Naive thymus-derived CD4-positive, alpha-beta T cell (primary cell): ENCODE measurements at regions not wholly inside any gene's neighbourhood (a gene's known extent, or its start where the extent isn't known, plus 50 kb on each side); places are given as distances from the start of the nearest gene placed in this dataset.

Source experiments
- ATAC-seq: fragments of 150-1000 bp; cut with Tn5 transposase; 2 replicates; pipeline ENCODE4 v1.10.0; 2021; ENCODE audit warnings: mild to moderate bottlenecking, moderate library complexity
- CTCF ChIA-PET: fragments of 350-600 bp; sonication (Branson Sonifier 250); formaldehyde crosslinking; loops from one replicate; lab custom pipeline; 2021; ENCODE audit warnings: antibody characterized with exemption; lab: Charles Lee
- POLR2A ChIA-PET: fragments of 350-600 bp; sonication (Branson Sonifier 250); formaldehyde crosslinking; loops from one replicate; lab custom pipeline; 2021; ENCODE audit warnings: antibody characterized with exemption, inconsistent platforms; lab: Charles Lee
- DNase-seq, 9 donors: peaks; one replicate each; pipeline versions ENCODE4 v3.0.0 to v3.0.0-alpha.2; 2020 to 2022; ENCODE audit warnings: mixed read lengths in 1 of 9
- H3K27ac ChIP-seq: one replicate; pipeline ENCODE4 v1.7.0; 2013; ENCODE audit warnings: mild to moderate bottlenecking, low read depth, low read length, moderate library complexity
- H3K27me3 ChIP-seq, 2 donors: one replicate each; pipeline ENCODE4 v1.7.0; 2013; ENCODE audit warnings: low read length in 2 of 2, mild to moderate bottlenecking in 2 of 2, moderate library complexity in 2 of 2; ENCODE audit not compliant: control insufficient read depth in 2 of 2, insufficient read depth in 2 of 2
- H3K36me3 ChIP-seq, 3 experiments: 1 replicate in 2 of 3; 2 replicates in 1 of 3; pipeline ENCODE4 v1.7.0; 2013; ENCODE audit warnings: low read length in 3 of 3, mild to moderate bottlenecking in 3 of 3, moderate library complexity in 1 of 3; ENCODE audit not compliant: insufficient read depth in 3 of 3, control insufficient read depth in 2 of 3
- H3K4me1 ChIP-seq, 2 donors: one replicate each; pipeline ENCODE4 v1.7.0; 2013; ENCODE audit warnings: low read length in 2 of 2, mild to moderate bottlenecking in 2 of 2, moderate library complexity in 1 of 2; ENCODE audit not compliant: control insufficient read depth in 2 of 2, insufficient read depth in 2 of 2
- H3K4me3 ChIP-seq: 2 replicates; pipeline ENCODE4 v1.7.0; 2013; ENCODE audit warnings: mild to moderate bottlenecking, low read length
- H3K9me3 ChIP-seq, 3 experiments: 1 replicate in 2 of 3; 2 replicates in 1 of 3; pipeline ENCODE4 v1.7.0; 2013; ENCODE audit warnings: low read length in 3 of 3; ENCODE audit not compliant: control insufficient read depth in 2 of 3
- H3K27ac Mint-ChIP-seq, 9 donors: one replicate each; pipeline ENCODE4 v1.8.0; 2020 to 2022; ENCODE audit warnings: mixed read lengths in 9 of 9, mild to moderate bottlenecking in 8 of 9, moderate library complexity in 5 of 9, inconsistent platforms in 2 of 9
- H3K27me3 Mint-ChIP-seq, 5 donors: one replicate each; pipeline ENCODE4 v1.8.0; 2021 to 2022; ENCODE audit warnings: mixed read lengths in 5 of 5, mild to moderate bottlenecking in 1 of 5
- H3K36me3 Mint-ChIP-seq, 5 donors: one replicate each; pipeline ENCODE4 v1.8.0; 2020 to 2022; ENCODE audit warnings: mixed read lengths in 5 of 5, mild to moderate bottlenecking in 3 of 5, inconsistent platforms in 1 of 5
- H3K4me1 Mint-ChIP-seq, 7 donors: one replicate each; pipeline ENCODE4 v1.8.0; 2020 to 2022; ENCODE audit warnings: mixed read lengths in 7 of 7, mild to moderate bottlenecking in 3 of 7, inconsistent platforms in 1 of 7
- H3K4me3 Mint-ChIP-seq, 10 donors: one replicate each; pipeline ENCODE4 v1.8.0; 2020 to 2022; ENCODE audit warnings: mild to moderate bottlenecking in 10 of 10, mixed read lengths in 10 of 10, moderate library complexity in 6 of 10, inconsistent platforms in 2 of 10
- H3K9me3 Mint-ChIP-seq, 11 donors: one replicate each; pipeline ENCODE4 v1.8.0; 2020 to 2022; ENCODE audit warnings: mixed read lengths in 11 of 11, mild to moderate bottlenecking in 4 of 11, inconsistent platforms in 1 of 11, moderate library complexity in 1 of 11
- intact Hi-C, 2 donors: fragments of 100-400 bp; cut with micrococcal nuclease; formaldehyde crosslinking; loops; one replicate each; pipeline ENCODE4 v1.15.1; 2023

- no peaks in the 10 kb centered on the region for H3K36me3 ChIP-seq
- peaks cover 0 to 4% (median 0%) of the 10 kb centered on the region in 3 experiments for H3K9me3 ChIP-seq
- no peak overlapping the region for H3K27ac ChIP-seq
- no peaks in the 10 kb centered on the region for H3K27me3 ChIP-seq
- Mint-ChIP-seq H3K36me3 (peaks cover 0 to 18% (median 4%) of the 10 kb centered on the region in 5 donors), H3K27me3 (peaks cover 0 to 7% (median 0%) of the 10 kb centered on the region in 5 donors), H3K9me3 (peaks cover 7 to 30% (median 18%) of the 10 kb centered on the region in 11 donors), H3K4me3 (no peak overlapping the region), H3K4me1 (no peaks in the 10 kb centered on the region), H3K27ac (no peak overlapping the region)
- H3K4me1 ChIP-seq, result no peaks in the 10 kb centered on the region
- no peak for ATAC-seq
- ChIA-PET POLR2A (no interaction called here), CTCF (interaction anchor here (0.6 kb wide), 1 partner anchor 9 kb away, joined by 3 read pairs; no protein-coding TSS in a partner anchor)
- intact Hi-C loops, result no loop called here
- DNase-seq, result no peak
- H3K4me3 ChIP-seq, result no peak overlapping the region
Observed at GRCh38 chr2:37784759-37785149, 113.3 kb upstream of the CDC42EP3 start.

GRCh38 chr2:37786191-37786698 lies 114.8 kb upstream of the CDC42EP3 start:
- intact Hi-C loops, result no loop called here
- no peak overlapping the region for H3K27ac Mint-ChIP-seq
- Histone ChIP-seq H3K4me1 (no peaks in the 10 kb centered on the region), H3K9me3 (peaks cover 0 to 4% (median 0%) of the 10 kb centered on the region in 3 experiments), H3K27ac (no peak overlapping the region), H3K36me3 (no peaks in the 10 kb centered on the region), H3K4me3 (no peak overlapping the region), H3K27me3 (no peaks in the 10 kb centered on the region)
- DNase-seq (no peak), ATAC-seq (no peak)
- peaks cover 0 to 7% (median 0%) of the 10 kb centered on the region in 5 donors for H3K27me3 Mint-ChIP-seq
- ChIA-PET POLR2A (no interaction called here), CTCF (no interaction called here)
- peaks cover 7 to 29% (median 18%) of the 10 kb centered on the region in 11 donors for H3K9me3 Mint-ChIP-seq
- H3K4me3 Mint-ChIP-seq, result no peak overlapping the region
- H3K4me1 Mint-ChIP-seq, result no peaks in the 10 kb centered on the region
- H3K36me3 Mint-ChIP-seq, result peaks cover 0 to 19% (median 4%) of the 10 kb centered on the region in 5 donors

- intact Hi-C loops, result no loop called here
- Mint-ChIP-seq H3K27ac (no peak overlapping the region), H3K9me3 (peaks cover 7 to 34% (median 18%) of the 10 kb centered on the region in 11 donors), H3K36me3 (peaks cover 0 to 19% (median 4%) of the 10 kb centered on the region in 5 donors), H3K4me1 (no peaks in the 10 kb centered on the region), H3K4me3 (no peak overlapping the region), H3K27me3 (peaks cover 0 to 7% (median 0%) of the 10 kb centered on the region in 5 donors)
- CTCF ChIA-PET, result no interaction called here
- Histone ChIP-seq H3K27me3 (no peaks in the 10 kb centered on the region), H3K27ac (no peak overlapping the region), H3K9me3 (peaks cover 0 to 4% (median 0%) of the 10 kb centered on the region in 3 experiments), H3K4me1 (no peaks in the 10 kb centered on the region), H3K4me3 (no peak overlapping the region), H3K36me3 (no peaks in the 10 kb centered on the region)
- no peak for DNase-seq
- POLR2A ChIA-PET, result no interaction called here
- no peak for ATAC-seq
Observed at GRCh38 chr2:37786854-37787253, 115.4 kb upstream of the CDC42EP3 start.

GRCh38 chr2:37788602-37789209 lies 117.3 kb upstream of the CDC42EP3 start:
- peaks cover 7 to 37% (median 18%) of the 10 kb centered on the region in 11 donors for H3K9me3 Mint-ChIP-seq
- H3K4me1 Mint-ChIP-seq, result no peaks in the 10 kb centered on the region
- H3K9me3 ChIP-seq, result peaks cover 0 to 4% (median 0%) of the 10 kb centered on the region in 3 experiments
- H3K4me3 ChIP-seq, result no peak overlapping the region
- H3K4me3 Mint-ChIP-seq, result no peak overlapping the region
- no peak overlapping the region for H3K27ac ChIP-seq
- no peaks in the 10 kb centered on the region for H3K36me3 ChIP-seq
- H3K27me3 ChIP-seq, result no peaks in the 10 kb centered on the region
- peaks cover 0 to 7% (median 0%) of the 10 kb centered on the region in 5 donors for H3K27me3 Mint-ChIP-seq
- no peaks in the 10 kb centered on the region for H3K4me1 ChIP-seq
- ChIA-PET POLR2A (interaction anchor here (0.7 kb wide), 1 partner anchor 29 kb away, joined by 4 read pairs; no protein-coding TSS in a partner anchor), CTCF (no interaction called here)
- DNase-seq, result no peak
- intact Hi-C loops, result no loop called here
- H3K27ac Mint-ChIP-seq, result no peak overlapping the region
- peaks cover 0 to 19% (median 4%) of the 10 kb centered on the region in 5 donors for H3K36me3 Mint-ChIP-seq
- ATAC-seq, result no peak

GRCh38 chr2:37790019-37790418 lies 118.6 kb upstream of the CDC42EP3 start:
- no peak overlapping the region for H3K4me3 Mint-ChIP-seq
- CTCF ChIA-PET, result no interaction called here
- H3K4me1 ChIP-seq, result no peaks in the 10 kb centered on the region
- no peak overlapping the region for H3K27ac ChIP-seq
- intact Hi-C loops, result no loop called here
- H3K4me1 Mint-ChIP-seq, result no peaks in the 10 kb centered on the region
- no peak overlapping the region for H3K4me3 ChIP-seq
- H3K36me3 ChIP-seq, result no peaks in the 10 kb centered on the region
- H3K36me3 Mint-ChIP-seq, result peaks cover 0 to 19% (median 4%) of the 10 kb centered on the region in 5 donors
- peak overlapping the region in 1 of 9 donors; percentile 7 for H3K27ac Mint-ChIP-seq
- H3K9me3 Mint-ChIP-seq, result peaks cover 7 to 40% (median 18%) of the 10 kb centered on the region in 11 donors
- ATAC-seq (no peak), DNase-seq (no peak)
- peaks cover 0 to 7% (median 0%) of the 10 kb centered on the region in 5 donors for H3K27me3 Mint-ChIP-seq
- no peaks in the 10 kb centered on the region for H3K27me3 ChIP-seq
- peaks cover 0 to 4% (median 0%) of the 10 kb centered on the region in 3 experiments for H3K9me3 ChIP-seq
- POLR2A ChIA-PET, result no interaction called here

GRCh38 chr2:37790462-37790861 lies 119.0 kb upstream of the CDC42EP3 start:
- Mint-ChIP-seq H3K36me3 (peaks cover 0 to 19% (median 4%) of the 10 kb centered on the region in 5 donors), H3K4me1 (no peaks in the 10 kb centered on the region), H3K27ac (no peak overlapping the region), H3K9me3 (peaks cover 7 to 38% (median 18%) of the 10 kb centered on the region in 11 donors), H3K27me3 (peaks cover 0 to 7% (median 0%) of the 10 kb centered on the region in 5 donors), H3K4me3 (no peak overlapping the region)
- H3K36me3 ChIP-seq, result no peaks in the 10 kb centered on the region
- no peak overlapping the region for H3K4me3 ChIP-seq
- DNase-seq (no peak), ATAC-seq (no peak)
- ChIA-PET POLR2A (no interaction called here), CTCF (no interaction called here)
- H3K9me3 ChIP-seq, result peaks cover 0 to 4% (median 0%) of the 10 kb centered on the region in 3 experiments
- H3K27ac ChIP-seq, result no peak overlapping the region
- intact Hi-C loops, result no loop called here
- H3K4me1 ChIP-seq, result no peaks in the 10 kb centered on the region
- no peaks in the 10 kb centered on the region for H3K27me3 ChIP-seq
